PC-9 (cell line): ENCODE measurements at regions not wholly inside any gene's neighbourhood (a gene's known extent, or its start where the extent isn't known, plus 50 kb on each side); places are given as distances from the start of the nearest gene placed in this dataset.
"Not testable (repeated sequence)": the region's sequence is repeated elsewhere in the genome, so short reads cannot be mapped to it uniquely, and the experiment has no call there.

Source experiments
- BruUV-seq: library from RNA; stranded (reverse); fragments of 400-500 nt; replicated peaks from 2 replicates; lab custom pipeline; 2021; lab: Mats Ljungman, UMichigan
- CTCF ChIA-PET: fragments of 300-600 bp; sonication (Branson Sonifier 250); formaldehyde crosslinking; loops from one replicate; lab custom pipeline; 2022; ENCODE audit warnings: antibody characterized with exemption; lab: Charles Lee
- POLR2A ChIA-PET: fragments of 300-600 bp; sonication (Branson Sonifier 250); formaldehyde crosslinking; loops from one replicate; lab custom pipeline; 2022; ENCODE audit warnings: antibody characterized with exemption; ENCODE audit not compliant: unreplicated experiment; lab: Charles Lee
- DNase-seq, 2 experiments: peaks; one replicate each; pipeline versions ENCODE4 v3.0.0 to v3.0.0-alpha.2; 2015 to 2022; ENCODE audit warnings: mixed read lengths in 1 of 2
- H2AFZ ChIP-seq: fragments of 200-600 bp; sonication (generic); 2 replicates; pipeline ENCODE4 v1.8.1; 2017; ENCODE audit warnings: antibody characterized with exemption
- H3F3A ChIP-seq: fragments of 200-600 bp; sonication (generic); 2 replicates; pipeline ENCODE4 v1.8.1; 2017; ENCODE audit warnings: antibody characterized with exemption, mild to moderate bottlenecking, low read depth; ENCODE audit not compliant: insufficient read depth
- H3K27ac ChIP-seq: fragments of 200-600 bp; sonication (generic); 2 replicates; pipeline ENCODE4 v1.6.1; 2016; ENCODE audit warnings: mixed run types
- H3K27me3 ChIP-seq: fragments of 200-600 bp; sonication (generic); 2 replicates; pipeline ENCODE4 v1.6.1; 2016; ENCODE audit warnings: low read depth, mixed run types; ENCODE audit not compliant: insufficient read depth
- H3K36me3 ChIP-seq: fragments of 200-600 bp; sonication (generic); 2 replicates; pipeline ENCODE4 v1.6.1; 2016; ENCODE audit warnings: low read depth, mixed run types
- H3K4me1 ChIP-seq: fragments of 200-600 bp; sonication (generic); replicated peaks from 2 replicates; pipeline ENCODE4 v1.6.1; 2016; ENCODE audit warnings: mixed run types; ENCODE audit not compliant: insufficient read depth
- H3K4me2 ChIP-seq: fragments of 200-600 bp; sonication (generic); 2 replicates; pipeline ENCODE4 v1.6.1; 2017; ENCODE audit warnings: mixed run types
- H3K4me3 ChIP-seq: fragments of 200-600 bp; sonication (generic); 2 replicates; pipeline ENCODE4 v1.6.1; 2016; ENCODE audit warnings: mixed run types
- H3K79me2 ChIP-seq: fragments of 200-600 bp; sonication (generic); 2 replicates; pipeline ENCODE4 v1.6.1; 2017; ENCODE audit warnings: low read depth, mixed run types
- H3K9me2 ChIP-seq: fragments of 200-600 bp; sonication (generic); 2 replicates; pipeline ENCODE4 v1.8.1; 2017; ENCODE audit warnings: mild to moderate bottlenecking; ENCODE audit not compliant: insufficient read depth
- H3K9me3 ChIP-seq: fragments of 200-600 bp; sonication (generic); 2 replicates; pipeline ENCODE4 v1.8.1; 2016; ENCODE audit warnings: low read depth; ENCODE audit not compliant: insufficient read depth
- H4K20me1 ChIP-seq: fragments of 200-600 bp; sonication (generic); 2 replicates; pipeline ENCODE4 v1.8.1; 2017; ENCODE audit not compliant: insufficient read depth
- CTCF ChIP-seq: fragments of 200-600 bp; sonication (generic); conservative IDR thresholded peaks from 2 replicates; pipeline ENCODE4 v1.6.1; 2017; ENCODE audit warnings: mixed run types, antibody characterized with exemption, mild to moderate bottlenecking, moderate library complexity
- EZH2 ChIP-seq: fragments of 200-600 bp; sonication (generic); IDR thresholded peaks from 2 replicates; pipeline ENCODE4 v1.8.0; 2017; ENCODE audit warnings: antibody characterized with exemption, low read depth
- intact Hi-C: fragments of 100-400 bp; cut with micrococcal nuclease; formaldehyde crosslinking; loops from one replicate; pipeline ENCODE4 v1.10.0; 2022; ENCODE audit not compliant: unreplicated experiment

GRCh38 chr4:155047755-155048154 lies 160.7 kb upstream of the NPY2R start:
- BruUV-seq, result no TSS peak
- H3K4me3 ChIP-seq, result no peak overlapping the region
- ChIA-PET CTCF (interaction anchor here (0.6 kb wide), 1 partner anchor 14 kb away, joined by 3 read pairs; no protein-coding TSS in a partner anchor), POLR2A (no interaction called here)
- no peaks in the 10 kb centered on the region for H3F3A ChIP-seq
- no peaks in the 10 kb centered on the region for H3K9me3 ChIP-seq
- intact Hi-C loops, result no loop called here
- no peak for TF ChIP-seq CTCF
- TF ChIP-seq EZH2, result no peak
- H3K36me3 ChIP-seq, result no peaks in the 10 kb centered on the region
- H2AFZ ChIP-seq, result no peak overlapping the region
- H3K27ac ChIP-seq, result no peak overlapping the region
- no peak overlapping the region for H3K4me2 ChIP-seq
- H3K79me2 ChIP-seq, result no peaks in the 10 kb centered on the region
- DNase-seq, result no peak
- no peaks in the 10 kb centered on the region for H3K4me1 ChIP-seq
- H3K9me2 ChIP-seq, result no peaks in the 10 kb centered on the region; the same call in 1 of the 2 replicates
- H3K27me3 ChIP-seq, result no peaks in the 10 kb centered on the region
- no peaks in the 10 kb centered on the region for H4K20me1 ChIP-seq

DNA sequence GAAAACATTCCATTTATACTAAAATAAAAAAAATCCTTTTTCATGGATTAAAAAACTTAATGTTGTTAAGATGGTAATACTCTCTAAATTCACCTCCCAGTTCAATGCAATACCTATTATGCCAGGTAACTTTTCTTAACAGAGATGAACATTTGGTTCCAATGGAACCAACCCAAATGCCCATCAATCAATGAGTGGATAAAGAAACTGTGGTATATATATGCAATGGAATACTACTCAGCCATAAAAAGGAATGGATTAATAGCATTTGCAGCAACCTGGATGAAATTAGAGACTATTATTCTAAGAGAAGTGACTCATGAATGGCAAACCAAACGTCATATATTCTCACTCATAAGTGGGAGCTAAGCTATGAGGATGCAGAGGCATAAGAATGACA lies 154.4 kb upstream of the NPY2R start:
- POLR2A ChIA-PET, result not testable (repeated sequence)

DNA sequence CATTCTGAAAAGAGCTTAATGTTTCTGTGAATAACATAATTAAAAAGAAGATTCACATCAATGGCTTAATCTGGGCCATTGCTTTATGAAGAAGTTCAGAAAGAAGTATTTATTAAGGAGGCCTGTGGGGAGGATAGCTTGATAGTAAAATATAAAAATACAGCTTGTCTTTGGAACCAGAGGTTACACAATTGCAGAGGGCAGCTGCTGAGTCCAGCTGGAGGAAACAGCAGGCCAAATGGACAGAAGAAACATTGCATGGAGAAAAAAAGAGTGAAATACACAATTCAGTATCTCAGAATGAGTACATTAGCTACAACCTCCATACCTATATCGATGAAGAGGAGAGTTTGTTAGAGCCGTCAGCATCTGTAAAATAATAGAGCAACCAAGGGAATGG lies 148.0 kb upstream of the NPY2R start:
- Histone ChIP-seq H3K9me2 (no peaks in the 10 kb centered on the region), H2AFZ (no peak overlapping the region), H3K36me3 (no peaks in the 10 kb centered on the region), H3K27me3 (no peaks in the 10 kb centered on the region), H3K4me3 (no peak overlapping the region), H3K79me2 (no peaks in the 10 kb centered on the region), H3F3A (no peaks in the 10 kb centered on the region), H3K27ac (no peak overlapping the region), H3K4me2 (no peak overlapping the region), H4K20me1 (no peaks in the 10 kb centered on the region), H3K9me3 (no peaks in the 10 kb centered on the region), H3K4me1 (no peaks in the 10 kb centered on the region)
- no TSS peak for BruUV-seq
- intact Hi-C loops, result no loop called here
- CTCF ChIA-PET, result no interaction called here
- no peak for TF ChIP-seq CTCF
- TF ChIP-seq EZH2, result no peak
- POLR2A ChIA-PET, result no interaction called here
- DNase-seq, result no peak

More for the DNA sequence above, 154.4 kb upstream of the NPY2R start:
- H3K4me1 ChIP-seq, H3K9me2 ChIP-seq, H3K27me3 ChIP-seq, H3K36me3 ChIP-seq, H3K4me2 ChIP-seq, H3K27ac ChIP-seq, CTCF ChIA-PET, DNase-seq, H4K20me1 ChIP-seq, H3K9me3 ChIP-seq, H2AFZ ChIP-seq, H3K4me3 ChIP-seq, BruUV-seq, intact Hi-C loops, H3F3A ChIP-seq, H3K79me2 ChIP-seq: not testable (repeated sequence)

DNA sequence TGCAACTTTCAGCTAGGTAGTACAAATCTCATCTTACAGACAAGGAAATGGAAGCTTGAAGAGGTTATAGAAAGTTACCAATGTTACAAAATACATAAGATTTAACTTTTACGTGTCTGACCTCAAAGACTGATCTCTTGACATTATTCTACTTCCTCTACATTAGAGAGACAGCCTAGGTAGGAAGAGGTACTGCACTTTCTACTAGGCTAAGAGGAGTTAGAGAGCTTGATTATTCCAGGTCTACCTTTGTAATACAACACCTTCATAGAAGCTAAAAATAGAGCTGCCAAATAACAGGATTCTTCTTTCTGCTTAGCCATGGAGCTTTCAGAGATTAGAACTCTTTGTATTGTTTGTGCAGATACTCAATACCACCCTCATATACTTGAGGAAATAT lies 147.6 kb upstream of the NPY2R start:
- no peak for DNase-seq
- BruUV-seq, result no TSS peak
- no peaks in the 10 kb centered on the region for H3K27me3 ChIP-seq
- no peak overlapping the region for H3K4me2 ChIP-seq
- no peak overlapping the region for H2AFZ ChIP-seq
- H3K79me2 ChIP-seq, result no peaks in the 10 kb centered on the region
- ChIA-PET POLR2A (no interaction called here), CTCF (no interaction called here)
- no peaks in the 10 kb centered on the region for H4K20me1 ChIP-seq
- no peaks in the 10 kb centered on the region for H3K9me2 ChIP-seq
- H3K27ac ChIP-seq, result no peak overlapping the region
- no peak for TF ChIP-seq EZH2
- no peak for TF ChIP-seq CTCF
- H3K4me1 ChIP-seq, result no peaks in the 10 kb centered on the region
- no peaks in the 10 kb centered on the region for H3K9me3 ChIP-seq
- no peak overlapping the region for H3K4me3 ChIP-seq
- intact Hi-C loops, result no loop called here
- H3F3A ChIP-seq, result no peaks in the 10 kb centered on the region
- H3K36me3 ChIP-seq, result no peaks in the 10 kb centered on the region
